GM23338 (cell line): ENCODE measurements at regions not wholly inside any gene's neighbourhood (a gene's known extent, or its start where the extent isn't known, plus 50 kb on each side); places are given as distances from the start of the nearest gene placed in this dataset.

ENCODE experiments used
- ATAC-seq: fragments of 200-7000 bp; cut with Tn5 transposase; 3 replicates; pipeline ENCODE4 v1.9.1; 2020
- DNase-seq: peaks from one replicate; pipeline ENCODE4 v3.0.0-alpha.2; 2015; ENCODE audit warnings: low spot score
- H2AFZ ChIP-seq: fragments of 200-600 bp; sonication (generic); 2 replicates; pipeline ENCODE4 v1.8.0; 2016; ENCODE audit warnings: antibody characterized with exemption, mild to moderate bottlenecking, moderate library complexity
- H3F3A ChIP-seq: fragments of 200-600 bp; sonication (generic); replicated peaks from 2 replicates; pipeline ENCODE4 v1.8.0; 2017; ENCODE audit warnings: antibody characterized with exemption, mixed run types, low read depth
- H3K27ac ChIP-seq: fragments of 200-600 bp; sonication (generic); 2 replicates; pipeline ENCODE4 v1.6.1; 2016; ENCODE audit warnings: low read depth
- H3K27me3 ChIP-seq: fragments of 200-600 bp; sonication (generic); 2 replicates; pipeline ENCODE4 v1.8.0; 2016; ENCODE audit warnings: mild to moderate bottlenecking, mixed run types, moderate library complexity; ENCODE audit not compliant: insufficient read depth
- H3K36me3 ChIP-seq: fragments of 200-600 bp; sonication (generic); 2 replicates; pipeline ENCODE4 v1.8.0; 2016; ENCODE audit warnings: mild to moderate bottlenecking; ENCODE audit not compliant: insufficient read depth
- H3K4me1 ChIP-seq: fragments of 200-600 bp; sonication (generic); 2 replicates; pipeline ENCODE4 v1.8.0; 2016; ENCODE audit warnings: mild to moderate bottlenecking, moderate library complexity; ENCODE audit not compliant: insufficient read depth
- H3K4me2 ChIP-seq: fragments of 200-600 bp; sonication (generic); 2 replicates; pipeline ENCODE4 v1.7.1; 2017; ENCODE audit warnings: mixed run types
- H3K4me3 ChIP-seq: fragments of 200-600 bp; sonication (generic); 2 replicates; pipeline ENCODE4 v1.6.1; 2016; ENCODE audit warnings: mixed run types
- H3K79me2 ChIP-seq: fragments of 200-600 bp; sonication (generic); replicated peaks from 2 replicates; pipeline ENCODE4 v1.8.0; 2017; ENCODE audit warnings: mild to moderate bottlenecking; ENCODE audit not compliant: insufficient read depth
- H3K9me2 ChIP-seq: fragments of 200-600 bp; sonication (generic); 2 replicates; pipeline ENCODE4 v1.8.0; 2017; ENCODE audit not compliant: insufficient read depth
- H4K20me1 ChIP-seq: fragments of 200-600 bp; sonication (generic); replicated peaks from 2 replicates; pipeline ENCODE4 v1.8.0; 2017; ENCODE audit warnings: mild to moderate bottlenecking; ENCODE audit not compliant: insufficient read depth
- H3K27ac Mint-ChIP-seq: 2 replicates; pipeline ENCODE4 v1.8.0; 2020; ENCODE audit warnings: inconsistent platforms, mild to moderate bottlenecking, moderate library complexity, mixed read lengths
- H3K27me3 Mint-ChIP-seq: 3 replicates; pipeline ENCODE4 v1.8.0; 2022; ENCODE audit warnings: low read depth, mild to moderate bottlenecking, moderate library complexity, mixed read lengths, inconsistent platforms; ENCODE audit not compliant: insufficient read depth, poor library complexity
- H3K36me3 Mint-ChIP-seq: 3 replicates; pipeline ENCODE4 v1.8.0; 2021; ENCODE audit warnings: low read depth, mild to moderate bottlenecking, inconsistent platforms, moderate library complexity, mixed read lengths
- H3K4me1 Mint-ChIP-seq: 3 replicates; pipeline ENCODE4 v1.8.0; 2020; ENCODE audit warnings: mild to moderate bottlenecking, inconsistent platforms, mixed read lengths
- H3K4me3 Mint-ChIP-seq: 3 replicates; pipeline ENCODE4 v1.8.0; 2021; ENCODE audit warnings: moderate library complexity, mild to moderate bottlenecking, inconsistent platforms, mixed read lengths
- H3K9me3 Mint-ChIP-seq: 3 replicates; pipeline ENCODE4 v1.8.0; 2020; ENCODE audit warnings: moderate library complexity, mild to moderate bottlenecking, inconsistent platforms, mixed read lengths
- CREB1 ChIP-seq: fragments of 250-450 bp; sonication (Bioruptor Pico); IDR thresholded peaks from 2 replicates; pipeline ENCODE4 v1.5.0; 2020; ENCODE audit warnings: low read depth, mild to moderate bottlenecking, moderate library complexity
- CTCF ChIP-seq, 2 experiments: fragments of 200-600 bp in 1 of 2; sonication (generic) in 1 of 2; conservative IDR thresholded peaks; 2 replicates each; pipeline versions ENCODE4 v1.5.1 to v1.6.1; 2016 to 2017; ENCODE audit warnings: antibody characterized with exemption in 2 of 2, low read depth in 2 of 2, mild to moderate bottlenecking in 2 of 2, moderate library complexity in 1 of 2
- ETS1 ChIP-seq: IDR thresholded peaks from 2 replicates; pipeline ENCODE4 v1.6.1; 2016; ENCODE audit warnings: antibody characterized with exemption
- EZH2 ChIP-seq: fragments of 200-600 bp; sonication (generic); IDR thresholded peaks from one replicate; pipeline ENCODE4 v1.8.0; 2017; ENCODE audit warnings: antibody characterized with exemption, mild to moderate bottlenecking, low read depth; ENCODE audit not compliant: unreplicated experiment
- EZH2phosphoT487 ChIP-seq: fragments of 200-600 bp; sonication (generic); IDR thresholded peaks from one replicate; pipeline ENCODE4 v1.8.1; 2018; ENCODE audit warnings: antibody characterized with exemption; ENCODE audit not compliant: unreplicated experiment
- JUNB ChIP-seq: IDR thresholded peaks from one replicate; pipeline ENCODE4 v1.6.1; 2016; ENCODE audit warnings: antibody characterized with exemption; ENCODE audit not compliant: unreplicated experiment
- NANOG ChIP-seq: IDR thresholded peaks from 2 replicates; pipeline ENCODE4 v1.6.1; 2016; ENCODE audit warnings: antibody characterized with exemption, borderline replicate concordance
- POLR2AphosphoS5 ChIP-seq: IDR thresholded peaks from 2 replicates; pipeline ENCODE4 v1.6.1; 2016; ENCODE audit warnings: antibody characterized with exemption, low read depth
- REST ChIP-seq: IDR thresholded peaks from one replicate; pipeline ENCODE4 v1.6.1; 2018; ENCODE audit warnings: antibody characterized with exemption; ENCODE audit not compliant: unreplicated experiment
- STAT1 ChIP-seq: IDR thresholded peaks from one replicate; pipeline ENCODE4 v1.6.1; 2016; ENCODE audit warnings: antibody characterized with exemption; ENCODE audit not compliant: unreplicated experiment
- ZNF114 ChIP-seq: fragments of 250-450 bp; sonication (Bioruptor Pico); IDR thresholded peaks from 2 replicates; pipeline ENCODE4 v1.5.0; 2020; ENCODE audit warnings: mild to moderate bottlenecking, moderate library complexity
- ZNF331 ChIP-seq: fragments of 250-450 bp; sonication (Bioruptor Pico); IDR thresholded peaks from 2 replicates; pipeline ENCODE4 v1.5.0; 2020; ENCODE audit warnings: low read depth, mild to moderate bottlenecking, moderate library complexity
- ZNF462 ChIP-seq: fragments of 250-450 bp; sonication (Bioruptor Pico); IDR thresholded peaks from 2 replicates; pipeline ENCODE4 v1.5.0; 2020; ENCODE audit warnings: mild to moderate bottlenecking, moderate library complexity

- TF ChIP-seq EZH2phosphoT487: no peak
- no peak for TF ChIP-seq ZNF331 (CRISPR knock-in tag)
- TF ChIP-seq REST: no peak
- TF ChIP-seq ETS1: no peak
- no peak for TF ChIP-seq NANOG
- no peak for TF ChIP-seq STAT1
- TF ChIP-seq CTCF (conservative IDR thresholded peaks at IDR 0.05; ENCODE audit: low read depth in 2 of 2): no peak
- TF ChIP-seq POLR2AphosphoS5: no peak
- no peak for TF ChIP-seq EZH2
- no peak for TF ChIP-seq ZNF462 (CRISPR knock-in tag)
- no peak for TF ChIP-seq ZNF114 (CRISPR knock-in tag)
- no peak for TF ChIP-seq CREB1 (CRISPR knock-in tag)
- no peak for TF ChIP-seq JUNB
Observed at GRCh38 chr21:14880922-14881321, 183.9 kb downstream of the NRIP1 start.

More at GRCh38 chr21:14880922-14881321, 183.9 kb downstream of the NRIP1 start:
- Mint-ChIP-seq H3K9me3 (no peaks in the 10 kb centered on the region), H3K4me1 (peaks cover 8% of the 10 kb centered on the region; the same call in 2 of the 3 replicates), H3K4me3 (no peak overlapping the region), H3K27me3 (no peaks in the 10 kb centered on the region), H3K36me3 (no peaks in the 10 kb centered on the region), H3K27ac (no peak overlapping the region)
- Histone ChIP-seq H2AFZ (no peak overlapping the region), H3K79me2 (no peaks in the 10 kb centered on the region), H3K4me1 (peaks cover 7% of the 10 kb centered on the region; the same call in 1 of the 2 replicates), H3F3A (no peaks in the 10 kb centered on the region), H3K9me2 (peaks cover 11% of the 10 kb centered on the region; the same call in 1 of the 2 replicates), H3K27ac (no peak overlapping the region), H4K20me1 (no peaks in the 10 kb centered on the region), H3K4me2 (no peak overlapping the region), H3K27me3 (no peaks in the 10 kb centered on the region), H3K36me3 (no peaks in the 10 kb centered on the region), H3K4me3 (no peak overlapping the region)
- ATAC-seq (no peak), DNase-seq (no peak)
